Nephron progenitor cell (in vitro differentiated cells): ENCODE measurements at regions not wholly inside any gene's neighbourhood (a gene's known extent, or its start where the extent isn't known, plus 50 kb on each side); places are given as distances from the start of the nearest gene placed in this dataset.
"Not testable (repeated sequence)": the region's sequence is repeated elsewhere in the genome, so short reads cannot be mapped to it uniquely, and the experiment has no call there.

Source experiments
- DNase-seq: peaks from one replicate; pipeline ENCODE4 v3.0.0; 2021
- H3K27ac Mint-ChIP-seq: 2 replicates; pipeline ENCODE4 v1.8.0; 2021; ENCODE audit warnings: mild to moderate bottlenecking, moderate library complexity, mixed read lengths
- H3K27me3 Mint-ChIP-seq: 2 replicates; pipeline ENCODE4 v1.8.0; 2021; ENCODE audit warnings: mild to moderate bottlenecking, low read depth, mixed read lengths; ENCODE audit not compliant: poor library complexity
- H3K36me3 Mint-ChIP-seq: 2 replicates; pipeline ENCODE4 v1.8.0; 2021; ENCODE audit warnings: low read depth, mixed read lengths
- H3K4me1 Mint-ChIP-seq: 2 replicates; pipeline ENCODE4 v1.8.0; 2021; ENCODE audit warnings: mixed read lengths
- H3K4me3 Mint-ChIP-seq: 2 replicates; pipeline ENCODE4 v1.8.0; 2021; ENCODE audit warnings: mild to moderate bottlenecking, moderate library complexity, mixed read lengths
- H3K9me3 Mint-ChIP-seq: 2 replicates; pipeline ENCODE4 v1.8.0; 2021; ENCODE audit warnings: mild to moderate bottlenecking, moderate library complexity, mixed read lengths
- CTCF ChIP-seq: fragments of 200-600 bp; sonication (generic); IDR thresholded peaks from 2 replicates; pipeline ENCODE4 v1.5.0; 2021; ENCODE audit warnings: antibody characterized with exemption

DNA sequence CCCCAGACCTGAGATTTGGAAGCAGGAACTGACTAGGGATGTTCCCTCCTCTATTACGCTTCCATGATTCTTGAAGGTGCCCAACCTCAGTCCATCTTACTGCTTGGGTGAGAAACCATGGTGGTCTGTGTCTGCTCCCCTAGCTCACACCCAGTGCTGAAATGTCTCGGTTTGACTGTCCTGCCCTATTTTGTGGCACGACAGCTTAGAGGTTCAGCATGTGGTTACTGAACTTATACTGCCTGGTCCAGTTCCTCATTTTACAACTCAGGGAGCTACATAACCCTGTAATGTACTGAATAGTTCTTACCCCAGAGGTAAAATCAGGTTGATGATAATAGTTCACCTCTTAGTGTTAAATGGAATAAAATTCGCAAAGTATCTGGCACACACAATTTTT lies 203.1 kb downstream of the RBM46 start:
- DNase-seq, result no peak
- Mint-ChIP-seq H3K4me1 (no peaks in the 10 kb centered on the region), H3K27ac (no peak overlapping the region), H3K4me3 (no peak overlapping the region), H3K9me3 (peaks cover 3% of the 10 kb centered on the region), H3K27me3 (peaks cover 5% of the 10 kb centered on the region), H3K36me3 (no peaks in the 10 kb centered on the region)
- no peak for TF ChIP-seq CTCF

DNA sequence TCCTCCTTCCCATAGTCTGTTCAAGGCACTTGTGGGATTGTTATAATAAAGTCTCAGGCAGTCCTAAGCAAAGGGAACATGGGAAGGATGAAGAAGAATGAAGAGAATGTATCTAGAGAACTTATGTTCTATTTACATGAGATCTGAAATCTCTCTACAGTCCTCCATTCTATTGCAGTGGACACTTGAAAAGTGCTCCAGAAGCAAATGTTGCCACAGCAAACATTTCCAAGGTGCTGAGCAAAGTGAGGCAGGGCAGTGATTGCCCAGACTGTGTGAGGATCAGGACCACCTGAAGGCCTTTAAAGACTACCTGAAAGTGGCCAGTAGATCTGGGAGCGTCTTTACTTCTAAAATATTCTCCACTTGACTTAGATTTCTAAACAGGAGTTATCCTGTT lies 203.5 kb downstream of the RBM46 start:
- no peak for TF ChIP-seq CTCF
- H3K4me1 Mint-ChIP-seq, result no peaks in the 10 kb centered on the region
- H3K27me3 Mint-ChIP-seq, result peaks cover 5% of the 10 kb centered on the region
- H3K27ac Mint-ChIP-seq, result no peak overlapping the region
- no peak for DNase-seq
- no peak overlapping the region for H3K4me3 Mint-ChIP-seq
- H3K36me3 Mint-ChIP-seq, result no peaks in the 10 kb centered on the region
- peaks cover 3% of the 10 kb centered on the region for H3K9me3 Mint-ChIP-seq

GRCh38 chr4:154985673-154986072 lies 204.6 kb downstream of the RBM46 start:
- peaks cover 5% of the 10 kb centered on the region for H3K27me3 Mint-ChIP-seq
- TF ChIP-seq CTCF, result no peak
- H3K9me3 Mint-ChIP-seq, result no peaks in the 10 kb centered on the region
- no peak overlapping the region for H3K4me3 Mint-ChIP-seq
- no peak for DNase-seq
- H3K36me3 Mint-ChIP-seq, result no peaks in the 10 kb centered on the region
- no peak overlapping the region for H3K27ac Mint-ChIP-seq
- H3K4me1 Mint-ChIP-seq, result no peaks in the 10 kb centered on the region

DNA sequence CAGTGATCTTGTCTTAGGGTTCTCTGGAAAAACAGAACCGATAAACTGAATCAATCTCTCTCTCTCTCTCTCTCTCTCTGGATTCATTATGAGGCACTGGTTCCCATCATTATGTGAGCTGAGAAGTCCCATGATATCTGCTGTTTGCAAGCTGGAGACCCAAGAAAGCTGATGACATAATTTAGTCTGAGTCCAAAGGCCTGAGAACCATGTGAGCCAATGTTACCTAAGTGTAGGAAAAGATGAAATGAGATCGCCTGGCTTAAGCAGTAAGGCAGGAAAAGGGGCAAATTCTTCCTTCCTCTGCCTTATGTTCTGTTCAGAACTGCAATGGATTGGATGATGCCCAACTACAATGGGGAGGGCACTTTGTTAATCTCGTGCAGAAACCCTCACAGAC lies 207.4 kb downstream of the RBM46 start:
- Mint-ChIP-seq H3K27me3 (peaks cover 5% of the 10 kb centered on the region), H3K27ac (no peak overlapping the region), H3K36me3 (no peaks in the 10 kb centered on the region), H3K4me3 (no peak overlapping the region), H3K4me1 (no peaks in the 10 kb centered on the region), H3K9me3 (no peaks in the 10 kb centered on the region)
- no peak for TF ChIP-seq CTCF
- DNase-seq, result no peak

GRCh38 chr4:154989511-154989910 lies 208.4 kb downstream of the RBM46 start:
- Mint-ChIP-seq H3K27me3 (no peaks in the 10 kb centered on the region), H3K4me1 (no peaks in the 10 kb centered on the region), H3K27ac (no peak overlapping the region), H3K9me3 (no peaks in the 10 kb centered on the region), H3K4me3 (no peak overlapping the region), H3K36me3 (no peaks in the 10 kb centered on the region)
- TF ChIP-seq CTCF, result no peak
- no peak for DNase-seq

DNA sequence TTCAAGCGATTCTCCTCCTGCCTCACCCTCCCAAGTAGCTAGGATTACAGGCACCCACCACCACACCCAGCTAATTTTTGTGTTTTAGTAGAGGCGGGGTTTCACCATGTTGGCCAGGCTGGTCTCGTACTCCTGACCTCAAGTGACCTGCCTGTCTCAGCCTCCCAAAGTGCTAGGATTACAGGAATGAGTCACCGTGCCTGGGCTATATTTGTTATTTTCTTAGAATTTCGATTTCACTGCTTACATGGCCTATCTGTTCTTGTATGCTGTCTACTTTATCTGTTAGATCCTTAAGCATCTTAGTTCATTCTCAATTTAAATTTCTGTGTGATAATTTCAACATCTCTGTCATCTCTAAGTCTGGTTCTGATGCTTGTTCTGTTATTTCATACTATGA lies 210.6 kb upstream of the NPY2R start:
- not testable (repeated sequence) for DNase-seq, H3K27me3 Mint-ChIP-seq, H3K9me3 Mint-ChIP-seq, H3K27ac Mint-ChIP-seq, H3K36me3 Mint-ChIP-seq, H3K4me3 Mint-ChIP-seq, H3K4me1 Mint-ChIP-seq
